Right atrium auricular region (tissue), 2 donors: ENCODE measurements at regions not wholly inside any gene's neighbourhood (a gene's known extent, or its start where the extent isn't known, plus 50 kb on each side); places are given as distances from the start of the nearest gene placed in this dataset.

ENCODE experiments used
- DNase-seq: peaks from one replicate; pipeline ENCODE4 v3.0.0-alpha.2; 2019; ENCODE audit warnings: low spot score
- H3K27ac ChIP-seq, 2 donors: fragments of 200-600 bp; sonication (generic); 1 replicate in 1 of 2; 2 replicates in 1 of 2; pipeline ENCODE4 v1.5.1; 2016 to 2019
- H3K27me3 ChIP-seq, 2 donors: fragments of 200-600 bp; sonication (generic); one replicate each; pipeline versions ENCODE4 v1.5.1 to v1.6.0; 2017 to 2019
- H3K36me3 ChIP-seq: fragments of 200-600 bp; sonication (generic); one replicate; pipeline ENCODE4 v1.5.1; 2016
- H3K4me1 ChIP-seq, 2 donors: fragments of 200-600 bp; sonication (generic); one replicate each; pipeline versions ENCODE4 v1.5.1 to v1.6.0; 2017 to 2019
- H3K4me3 ChIP-seq, 2 donors: fragments of 200-600 bp; sonication (generic); 1 replicate in 1 of 2; 2 replicates in 1 of 2; pipeline ENCODE4 v1.5.1; 2017 to 2019; ENCODE audit warnings: mild to moderate bottlenecking in 1 of 2, moderate library complexity in 1 of 2
- H3K9me3 ChIP-seq, 2 donors: fragments of 200-600 bp; sonication (generic); one replicate each; pipeline ENCODE4 v1.5.1; 2019
- TF ChIP-seq, protein P1 (sequence below), 2 donors: fragments of 200-600 bp; sonication (generic); IDR thresholded peaks; one replicate each; pipeline ENCODE4 v1.5.1; 2019; ENCODE audit warnings: antibody characterized with exemption in 2 of 2

DNA sequence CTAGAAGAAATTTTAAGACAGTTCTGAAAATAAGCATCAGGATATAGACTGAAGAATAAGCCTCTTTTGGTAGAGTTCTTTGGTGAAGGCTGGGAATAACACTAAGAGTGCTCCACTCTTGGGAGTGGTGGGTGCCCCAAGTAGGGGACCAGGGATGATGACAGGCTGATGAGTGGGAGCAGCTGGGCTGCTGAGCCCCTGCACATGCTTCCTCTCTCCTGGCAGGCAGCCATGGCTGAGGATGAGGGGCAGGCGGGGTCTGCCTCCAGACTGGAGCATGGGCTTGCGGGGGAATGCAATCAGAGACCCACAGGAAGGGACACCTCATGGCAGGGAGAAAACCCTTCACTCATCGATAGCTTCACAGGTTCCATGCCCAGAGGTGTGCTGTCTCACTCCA lies 72.6 kb upstream of the RORA start:
- H3K36me3 ChIP-seq = no peaks in the 10 kb centered on the region
- H3K4me1 ChIP-seq = no peaks in the 10 kb centered on the region
- DNase-seq = no peak
- H3K27me3 ChIP-seq = no peaks in the 10 kb centered on the region
- H3K27ac ChIP-seq = no peak overlapping the region
- TF ChIP-seq, protein P1, sequence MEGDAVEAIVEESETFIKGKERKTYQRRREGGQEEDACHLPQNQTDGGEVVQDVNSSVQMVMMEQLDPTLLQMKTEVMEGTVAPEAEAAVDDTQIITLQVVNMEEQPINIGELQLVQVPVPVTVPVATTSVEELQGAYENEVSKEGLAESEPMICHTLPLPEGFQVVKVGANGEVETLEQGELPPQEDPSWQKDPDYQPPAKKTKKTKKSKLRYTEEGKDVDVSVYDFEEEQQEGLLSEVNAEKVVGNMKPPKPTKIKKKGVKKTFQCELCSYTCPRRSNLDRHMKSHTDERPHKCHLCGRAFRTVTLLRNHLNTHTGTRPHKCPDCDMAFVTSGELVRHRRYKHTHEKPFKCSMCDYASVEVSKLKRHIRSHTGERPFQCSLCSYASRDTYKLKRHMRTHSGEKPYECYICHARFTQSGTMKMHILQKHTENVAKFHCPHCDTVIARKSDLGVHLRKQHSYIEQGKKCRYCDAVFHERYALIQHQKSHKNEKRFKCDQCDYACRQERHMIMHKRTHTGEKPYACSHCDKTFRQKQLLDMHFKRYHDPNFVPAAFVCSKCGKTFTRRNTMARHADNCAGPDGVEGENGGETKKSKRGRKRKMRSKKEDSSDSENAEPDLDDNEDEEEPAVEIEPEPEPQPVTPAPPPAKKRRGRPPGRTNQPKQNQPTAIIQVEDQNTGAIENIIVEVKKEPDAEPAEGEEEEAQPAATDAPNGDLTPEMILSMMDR (IDR thresholded peaks at IDR 0.05) = no peak
- no peak overlapping the region for H3K4me3 ChIP-seq
- no peaks in the 10 kb centered on the region for H3K9me3 ChIP-seq

DNA sequence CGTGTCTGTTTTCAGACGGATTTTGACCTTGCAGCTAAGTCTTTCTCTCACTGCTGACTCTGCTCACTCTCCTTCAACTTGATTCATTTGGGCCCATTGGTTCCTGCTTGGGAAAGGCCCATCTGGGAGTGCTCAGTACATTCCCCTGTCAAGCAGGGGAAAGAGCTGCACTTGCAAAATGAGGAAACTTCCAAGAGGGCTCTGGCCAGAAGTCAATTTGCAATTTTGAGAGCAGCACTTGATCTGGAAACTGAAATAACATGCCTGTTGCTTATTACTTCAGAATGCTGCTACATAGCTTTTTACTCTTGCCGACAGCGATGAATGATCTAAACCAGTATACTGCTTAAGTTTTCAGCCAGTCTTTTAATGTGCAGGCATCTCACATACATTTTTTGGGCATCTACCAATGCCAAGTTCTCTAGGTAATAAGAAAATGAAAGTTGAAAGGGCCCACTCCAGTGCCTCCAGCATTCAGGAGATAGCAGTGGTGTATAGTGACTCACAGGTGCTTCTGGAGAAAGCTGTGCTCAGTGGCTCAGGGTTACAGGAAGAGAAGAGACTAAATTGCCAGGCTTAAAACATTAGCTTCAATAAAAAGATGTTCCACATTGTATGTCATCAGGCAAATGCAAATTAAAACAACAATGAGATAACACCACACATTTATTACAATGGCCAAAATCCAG lies 70.1 kb upstream of the RORA start:
- H3K9me3 ChIP-seq = no peaks in the 10 kb centered on the region
- TF ChIP-seq, protein P1 (IDR thresholded peaks at IDR 0.05) = no peak
- no peak overlapping the region for H3K27ac ChIP-seq
- no peaks in the 10 kb centered on the region for H3K27me3 ChIP-seq
- no peak overlapping the region for H3K4me3 ChIP-seq
- no peaks in the 10 kb centered on the region for H3K36me3 ChIP-seq
- H3K4me1 ChIP-seq = no peaks in the 10 kb centered on the region
- DNase-seq = no peak

DNA sequence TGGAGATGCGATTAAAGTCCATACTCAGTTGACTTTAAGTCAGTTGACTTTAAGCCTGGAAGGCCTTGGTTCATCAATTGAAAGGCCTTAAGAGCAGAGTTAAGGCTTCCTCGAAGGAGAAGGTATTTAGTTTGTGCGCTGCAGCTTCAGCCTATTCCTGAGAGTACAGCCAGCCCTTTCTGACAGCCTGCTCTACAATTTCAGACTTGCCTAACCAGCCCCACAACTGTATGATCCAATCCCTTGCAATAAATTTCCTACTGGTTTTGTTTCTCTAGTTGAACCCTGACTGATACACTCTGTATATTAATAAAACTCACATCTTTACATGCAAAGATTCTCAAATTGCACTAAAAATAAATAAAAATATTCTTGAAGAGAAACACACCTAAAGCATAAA lies 66.1 kb upstream of the RORA start:
- TF ChIP-seq, protein P1 (IDR thresholded peaks at IDR 0.05) = no peak
- DNase-seq = no peak
- no peak overlapping the region for H3K4me3 ChIP-seq
- H3K9me3 ChIP-seq = no peaks in the 10 kb centered on the region
- no peaks in the 10 kb centered on the region for H3K36me3 ChIP-seq
- H3K27me3 ChIP-seq = no peaks in the 10 kb centered on the region
- H3K4me1 ChIP-seq = no peaks in the 10 kb centered on the region
- no peak overlapping the region for H3K27ac ChIP-seq

DNA sequence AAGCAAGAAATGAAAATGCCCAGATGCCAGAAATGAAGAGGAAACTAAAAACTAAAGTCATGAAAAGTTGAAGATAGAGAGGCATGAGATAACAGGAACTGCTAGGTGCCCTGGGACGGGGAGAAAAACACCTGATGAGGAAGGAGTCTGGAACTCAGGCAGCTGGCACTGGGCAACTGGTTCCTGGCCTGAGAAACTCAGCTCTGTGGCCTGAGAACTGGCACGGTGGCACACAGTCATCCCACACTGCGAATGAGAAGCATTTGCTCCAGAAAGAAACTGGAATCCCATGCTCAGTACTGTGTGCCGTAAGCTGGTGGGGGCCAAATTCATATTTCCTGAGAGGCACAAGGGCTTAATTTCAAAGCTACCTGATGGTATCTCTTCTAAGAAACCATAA lies 53.6 kb upstream of the RORA start:
- Histone ChIP-seq H3K36me3 (no peaks in the 10 kb centered on the region), H3K27ac (no peak overlapping the region), H3K27me3 (no peaks in the 10 kb centered on the region), H3K4me3 (no peak overlapping the region), H3K4me1 (no peaks in the 10 kb centered on the region), H3K9me3 (peaks cover 0 to 7% of the 10 kb centered on the region in 2 donors)
- DNase-seq = no peak
- TF ChIP-seq, protein P1 (IDR thresholded peaks at IDR 0.05) = no peak

DNA sequence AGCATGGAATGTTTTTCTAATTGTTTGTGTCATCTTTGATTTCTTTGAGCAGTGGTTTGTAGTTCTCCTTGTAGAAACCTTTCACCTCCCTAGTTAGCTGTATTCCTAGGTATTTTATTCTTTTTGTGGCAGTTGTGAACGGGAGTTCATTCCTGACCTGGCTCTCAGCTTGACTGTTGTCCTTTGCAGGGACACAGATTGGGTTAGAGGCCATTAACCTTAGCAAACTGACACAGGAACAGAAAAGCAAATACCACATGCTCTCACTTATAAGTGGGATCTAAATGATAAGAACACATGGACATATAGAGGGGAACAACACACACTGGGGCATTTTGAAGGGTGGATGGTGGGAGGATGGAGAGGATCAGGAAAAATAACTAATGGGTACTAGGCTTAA lies 52.2 kb upstream of the RORA start:
- H3K4me1 ChIP-seq = no peaks in the 10 kb centered on the region
- TF ChIP-seq, protein P1 (IDR thresholded peaks at IDR 0.05) = no peak
- DNase-seq = no peak
- H3K27ac ChIP-seq = no peak overlapping the region
- H3K27me3 ChIP-seq = no peaks in the 10 kb centered on the region
- no peak overlapping the region for H3K4me3 ChIP-seq
- H3K36me3 ChIP-seq = no peaks in the 10 kb centered on the region
- peaks cover 0 to 7% of the 10 kb centered on the region in 2 donors for H3K9me3 ChIP-seq
